H9 (cell line): ENCODE measurements at regions not wholly inside any gene's neighbourhood (a gene's known extent, or its start where the extent isn't known, plus 50 kb on each side); places are given as distances from the start of the nearest gene placed in this dataset.

Experiments
- DNase-seq: peaks from one replicate; pipeline ENCODE4 v3.0.0-alpha.2; 2017
- H2AFZ ChIP-seq: one replicate; pipeline ENCODE4 v1.6.1; 2013; ENCODE audit warnings: mild to moderate bottlenecking, low read length, control low read depth, moderate library complexity
- H2AK5ac ChIP-seq: 2 replicates; pipeline ENCODE4 v1.6.1; 2013; ENCODE audit warnings: low read length, control low read depth, mixed read lengths; ENCODE audit not compliant: insufficient read length
- H2BK120ac ChIP-seq: one replicate; pipeline ENCODE4 v1.6.1; 2013; ENCODE audit warnings: low read depth, mild to moderate bottlenecking, low read length, control low read depth, inconsistent platforms; ENCODE audit not compliant: poor library complexity, severe bottlenecking
- H2BK12ac ChIP-seq: 2 replicates; pipeline ENCODE4 v1.6.1; 2013; ENCODE audit warnings: low read length, control low read depth, mixed read lengths, low read depth; ENCODE audit not compliant: insufficient read length
- H2BK15ac ChIP-seq: 2 replicates; pipeline ENCODE4 v1.6.1; 2013; ENCODE audit warnings: low read depth, low read length, control low read depth
- H2BK20ac ChIP-seq: one replicate; pipeline ENCODE4 v1.6.1; 2013; ENCODE audit warnings: low read depth, mild to moderate bottlenecking, low read length, control low read depth, inconsistent platforms; ENCODE audit not compliant: poor library complexity, severe bottlenecking
- H2BK5ac ChIP-seq: 2 replicates; pipeline ENCODE4 v1.6.1; 2013; ENCODE audit warnings: low read length, control low read depth, mixed read lengths; ENCODE audit not compliant: insufficient read length
- H3K14ac ChIP-seq: 2 replicates; pipeline ENCODE4 v1.6.1; 2013; ENCODE audit warnings: low read length, control low read depth; ENCODE audit not compliant: insufficient read depth
- H3K18ac ChIP-seq: 2 replicates; pipeline ENCODE4 v1.6.1; 2013; ENCODE audit warnings: low read depth, mild to moderate bottlenecking, mixed read lengths, low read length, control low read depth; ENCODE audit not compliant: insufficient read length
- H3K23ac ChIP-seq: 2 replicates; pipeline ENCODE4 v1.6.1; 2013; ENCODE audit warnings: low read length, control low read depth, mixed read lengths, low read depth; ENCODE audit not compliant: insufficient read length
- H3K23me2 ChIP-seq: 2 replicates; pipeline ENCODE4 v1.6.1; 2013; ENCODE audit warnings: low read depth, mild to moderate bottlenecking, mixed read lengths, low read length, control low read depth; ENCODE audit not compliant: insufficient read length, poor library complexity, severe bottlenecking
- H3K27ac ChIP-seq: 2 replicates; pipeline ENCODE4 v1.5.1; 2013; ENCODE audit warnings: low read length, control low read depth, mixed read lengths, low read depth; ENCODE audit not compliant: insufficient read length
- H3K27me3 ChIP-seq: 2 replicates; pipeline ENCODE4 v1.6.1; 2013; ENCODE audit warnings: low read length, control low read depth, inconsistent platforms; ENCODE audit not compliant: insufficient read depth
- H3K4ac ChIP-seq: 2 replicates; pipeline ENCODE4 v1.6.1; 2013; ENCODE audit warnings: low read depth, mild to moderate bottlenecking, control low read depth, inconsistent platforms, low read length, moderate library complexity
- H3K4me1 ChIP-seq: 2 replicates; pipeline ENCODE4 v1.6.1; 2013; ENCODE audit warnings: low read length, control low read depth, inconsistent platforms; ENCODE audit not compliant: insufficient read depth
- H3K4me2 ChIP-seq: 2 replicates; pipeline ENCODE4 v1.6.1; 2013; ENCODE audit warnings: low read length, control low read depth, mixed read lengths; ENCODE audit not compliant: insufficient read length, insufficient read depth
- H3K56ac ChIP-seq: 2 replicates; pipeline ENCODE4 v1.6.1; 2013; ENCODE audit warnings: low read depth, mild to moderate bottlenecking, mixed read lengths, low read length, control low read depth; ENCODE audit not compliant: insufficient read length
- H3K79me1 ChIP-seq: 2 replicates; pipeline ENCODE4 v1.6.1; 2013; ENCODE audit warnings: low read depth, mild to moderate bottlenecking, moderate library complexity, low read length, control low read depth, inconsistent platforms; ENCODE audit not compliant: insufficient read depth, poor library complexity, severe bottlenecking
- H3K79me2 ChIP-seq: 2 replicates; pipeline ENCODE4 v1.6.1; 2013; ENCODE audit warnings: low read length, control low read depth, inconsistent platforms; ENCODE audit not compliant: insufficient read depth
- H3K9ac ChIP-seq: 2 replicates; pipeline ENCODE4 v1.6.1; 2013; ENCODE audit warnings: low read length, control low read depth, mixed read lengths; ENCODE audit not compliant: insufficient read length; ENCODE audit errors: extremely low read depth
- H3K9me3 ChIP-seq: one replicate; pipeline ENCODE4 v1.6.1; 2013; ENCODE audit warnings: low read depth, low read length, inconsistent platforms; ENCODE audit not compliant: control insufficient read depth
- H3T11ph ChIP-seq: one replicate; pipeline ENCODE4 v1.6.1; 2013; ENCODE audit warnings: mild to moderate bottlenecking, low read length, control low read depth, inconsistent platforms
- H4K20me1 ChIP-seq: one replicate; pipeline ENCODE4 v1.6.1; 2013; ENCODE audit not compliant: control insufficient read depth, insufficient read length, insufficient read depth
- H4K5ac ChIP-seq: 2 replicates; pipeline ENCODE4 v1.6.1; 2013; ENCODE audit warnings: low read depth, mild to moderate bottlenecking, mixed read lengths, low read length, control low read depth; ENCODE audit not compliant: insufficient read length
- H4K8ac ChIP-seq: replicated peaks from 2 replicates; pipeline ENCODE4 v1.6.1; 2013; ENCODE audit warnings: low read length, control low read depth, mixed read lengths, low read depth; ENCODE audit not compliant: insufficient read length
- H4K91ac ChIP-seq: 2 replicates; pipeline ENCODE4 v1.6.1; 2013; ENCODE audit warnings: low read depth, mild to moderate bottlenecking, moderate library complexity, mixed read lengths, low read length, control low read depth; ENCODE audit not compliant: insufficient read length
- H3K27ac Mint-ChIP-seq, 3 experiments: 2 replicates in 2 of 3; 3 replicates in 1 of 3; pipeline ENCODE4 v1.8.0; 2020 to 2021; ENCODE audit warnings: mixed read lengths in 3 of 3, mild to moderate bottlenecking in 1 of 3, moderate library complexity in 1 of 3
- H3K27me3 Mint-ChIP-seq: 2 replicates; pipeline ENCODE4 v1.8.0; 2021; ENCODE audit warnings: low read depth, mild to moderate bottlenecking, moderate library complexity, mixed read lengths
- H3K36me3 Mint-ChIP-seq, 3 experiments: 2 replicates in 2 of 3; 3 replicates in 1 of 3; pipeline ENCODE4 v1.8.0; 2020 to 2021; ENCODE audit warnings: low read depth in 3 of 3, mixed read lengths in 3 of 3; ENCODE audit not compliant: insufficient read depth in 1 of 3
- H3K4me1 Mint-ChIP-seq, 2 experiments: 2 replicates each; pipeline ENCODE4 v1.8.0; 2020; ENCODE audit warnings: mixed read lengths in 2 of 2
- H3K4me3 Mint-ChIP-seq, 2 experiments: 2 replicates in 1 of 2; 3 replicates in 1 of 2; pipeline ENCODE4 v1.8.0; 2020 to 2021; ENCODE audit warnings: mild to moderate bottlenecking in 2 of 2, mixed read lengths in 2 of 2, moderate library complexity in 1 of 2
- H3K9me3 Mint-ChIP-seq, 2 experiments: 2 replicates in 1 of 2; 3 replicates in 1 of 2; pipeline ENCODE4 v1.8.0; 2020; ENCODE audit warnings: mild to moderate bottlenecking in 2 of 2, mixed read lengths in 2 of 2, moderate library complexity in 1 of 2
- WGBS: extraction: QIAGEN DNeasy Blood & Tissue Kit; methylation state at CpG from one replicate; pipeline ENCODE4 v1.1.7; 2013; ENCODE audit warnings: missing lambda C conversion rate, low lambda C conversion rate, mixed read lengths; ENCODE audit not compliant: insufficient read length; ENCODE audit errors: extremely low coverage; 5-methylcytosine and 5-hydroxymethylcytosine counted together
- TF ChIP-seq, protein P1 (sequence below): fragments of 200-600 bp; sonication (generic); conservative IDR thresholded peaks from 3 replicates; pipeline ENCODE4 v1.8.0; 2021; ENCODE audit warnings: antibody characterized with exemption, mild to moderate bottlenecking

DNA sequence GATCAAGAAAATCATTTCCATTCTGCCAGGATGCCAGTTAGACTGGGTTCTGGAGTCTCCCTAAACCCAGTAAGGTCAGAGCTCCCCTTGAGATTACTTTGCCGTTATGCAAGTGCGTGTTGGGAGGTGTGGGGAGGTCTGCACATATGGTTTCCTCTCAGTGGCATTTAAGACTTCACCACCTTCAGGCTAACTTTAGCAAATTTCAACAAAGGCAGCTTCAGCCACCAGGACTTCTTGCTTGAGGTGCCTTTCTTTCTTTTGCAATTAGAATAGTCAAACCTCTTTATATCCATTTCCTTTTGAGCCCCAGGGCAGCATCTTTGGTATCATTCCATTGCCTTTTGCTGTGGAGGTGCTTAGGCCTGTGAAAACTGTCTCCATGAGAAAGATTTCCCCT lies 117.2 kb upstream of the CCND2 start:
- Mint-ChIP-seq H3K27ac (peak overlapping the region in 1 of 3 experiments; percentile 52; a peak in 3 of 7 replicates), H3K36me3 (peaks cover 0 to 1% (median 0%) of the 10 kb centered on the region in 3 experiments; a peak in 2 of 7 replicates), H3K9me3 (peaks cover 0 to 3% of the 10 kb centered on the region in 2 experiments; a peak in 3 of 5 replicates), H3K27me3 (no peaks in the 10 kb centered on the region), H3K4me3 (no peak overlapping the region), H3K4me1 (peaks cover 19 to 23% of the 10 kb centered on the region in 2 experiments)
- Histone ChIP-seq H3K27ac (no peak overlapping the region), H3K18ac (no peak overlapping the region), H3K27me3 (no peaks in the 10 kb centered on the region), H3K79me1 (no peaks in the 10 kb centered on the region), H3K79me2 (no peaks in the 10 kb centered on the region), H3K9me3 (no peaks in the 10 kb centered on the region), H2AK5ac (no peak overlapping the region), H3K9ac (no peak overlapping the region), H3K4me1 (peaks cover 13% of the 10 kb centered on the region; the same call in 1 of the 2 replicates), H2AFZ (peak overlapping the region; percentile 22), H3T11ph (no peak overlapping the region), H2BK5ac (no peak overlapping the region), H2BK12ac (no peak overlapping the region), H3K56ac (no peak overlapping the region), H2BK120ac (no peak overlapping the region), H3K14ac (no peak overlapping the region), H3K4me2 (no peak overlapping the region), H3K23me2 (no peaks in the 10 kb centered on the region), H2BK20ac (no peak overlapping the region), H4K5ac (no peak overlapping the region), H2BK15ac (no peak overlapping the region), H4K20me1 (no peaks in the 10 kb centered on the region), H4K91ac (no peak overlapping the region), H3K4ac (no peak overlapping the region), H3K23ac (no peak overlapping the region), H4K8ac (no peak overlapping the region)
- WGBS, result no CpG with 5 or more reads among the region's 2 CpGs
- no peak for DNase-seq
- TF ChIP-seq, protein P1, sequence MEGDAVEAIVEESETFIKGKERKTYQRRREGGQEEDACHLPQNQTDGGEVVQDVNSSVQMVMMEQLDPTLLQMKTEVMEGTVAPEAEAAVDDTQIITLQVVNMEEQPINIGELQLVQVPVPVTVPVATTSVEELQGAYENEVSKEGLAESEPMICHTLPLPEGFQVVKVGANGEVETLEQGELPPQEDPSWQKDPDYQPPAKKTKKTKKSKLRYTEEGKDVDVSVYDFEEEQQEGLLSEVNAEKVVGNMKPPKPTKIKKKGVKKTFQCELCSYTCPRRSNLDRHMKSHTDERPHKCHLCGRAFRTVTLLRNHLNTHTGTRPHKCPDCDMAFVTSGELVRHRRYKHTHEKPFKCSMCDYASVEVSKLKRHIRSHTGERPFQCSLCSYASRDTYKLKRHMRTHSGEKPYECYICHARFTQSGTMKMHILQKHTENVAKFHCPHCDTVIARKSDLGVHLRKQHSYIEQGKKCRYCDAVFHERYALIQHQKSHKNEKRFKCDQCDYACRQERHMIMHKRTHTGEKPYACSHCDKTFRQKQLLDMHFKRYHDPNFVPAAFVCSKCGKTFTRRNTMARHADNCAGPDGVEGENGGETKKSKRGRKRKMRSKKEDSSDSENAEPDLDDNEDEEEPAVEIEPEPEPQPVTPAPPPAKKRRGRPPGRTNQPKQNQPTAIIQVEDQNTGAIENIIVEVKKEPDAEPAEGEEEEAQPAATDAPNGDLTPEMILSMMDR, result no peak
